ENCODE measurements at regions not wholly inside any gene's neighbourhood (a gene's known extent, or its start where the extent isn't known, plus 50 kb on each side); places are given as distances from the start of the nearest gene placed in this dataset.

DNA sequence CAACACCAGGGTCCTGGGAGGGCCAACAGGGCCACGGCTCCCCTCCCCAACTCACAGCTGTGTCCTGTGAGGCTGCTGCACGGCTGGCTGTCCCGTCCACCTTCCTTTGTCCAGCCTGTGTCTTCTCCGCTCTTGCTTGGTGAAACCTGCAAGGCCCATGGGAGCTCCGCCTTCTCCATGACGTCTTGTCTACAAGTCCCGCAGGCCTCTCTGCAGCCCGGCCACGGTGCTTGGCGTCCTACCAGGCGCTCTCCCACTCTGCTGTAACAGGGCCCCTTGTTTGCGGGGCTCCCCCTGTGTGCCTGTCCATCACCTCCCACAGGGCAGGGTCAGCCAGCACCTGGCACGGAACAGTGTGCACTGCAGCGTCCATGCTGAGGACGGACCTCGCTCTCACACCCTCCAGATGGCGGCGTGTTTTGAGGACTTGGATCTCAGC is 866.8 kb downstream of the TBC1D22A start:
- WGBS, 2 donors = 67 to 75% methylated on average over 16 to 18 of the region's 18 CpGs
- H3K27ac ChIP-seq = no peak overlapping the region
- H3K4me1 ChIP-seq = no peaks in the 10 kb centered on the region
- no peaks in the 10 kb centered on the region for H3K27me3 ChIP-seq
- H3K36me3 ChIP-seq = no peaks in the 10 kb centered on the region
- no peaks in the 10 kb centered on the region for H3K9me3 ChIP-seq
- H3K4me3 ChIP-seq = no peak overlapping the region
- TF ChIP-seq, protein P1, sequence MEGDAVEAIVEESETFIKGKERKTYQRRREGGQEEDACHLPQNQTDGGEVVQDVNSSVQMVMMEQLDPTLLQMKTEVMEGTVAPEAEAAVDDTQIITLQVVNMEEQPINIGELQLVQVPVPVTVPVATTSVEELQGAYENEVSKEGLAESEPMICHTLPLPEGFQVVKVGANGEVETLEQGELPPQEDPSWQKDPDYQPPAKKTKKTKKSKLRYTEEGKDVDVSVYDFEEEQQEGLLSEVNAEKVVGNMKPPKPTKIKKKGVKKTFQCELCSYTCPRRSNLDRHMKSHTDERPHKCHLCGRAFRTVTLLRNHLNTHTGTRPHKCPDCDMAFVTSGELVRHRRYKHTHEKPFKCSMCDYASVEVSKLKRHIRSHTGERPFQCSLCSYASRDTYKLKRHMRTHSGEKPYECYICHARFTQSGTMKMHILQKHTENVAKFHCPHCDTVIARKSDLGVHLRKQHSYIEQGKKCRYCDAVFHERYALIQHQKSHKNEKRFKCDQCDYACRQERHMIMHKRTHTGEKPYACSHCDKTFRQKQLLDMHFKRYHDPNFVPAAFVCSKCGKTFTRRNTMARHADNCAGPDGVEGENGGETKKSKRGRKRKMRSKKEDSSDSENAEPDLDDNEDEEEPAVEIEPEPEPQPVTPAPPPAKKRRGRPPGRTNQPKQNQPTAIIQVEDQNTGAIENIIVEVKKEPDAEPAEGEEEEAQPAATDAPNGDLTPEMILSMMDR (IDR thresholded peaks at IDR 0.05) = no peak
- TF ChIP-seq EP300 (IDR thresholded peaks at IDR 0.05) (no peak), POLR2A (IDR thresholded peaks at IDR 0.05) (no peak)
- no peak for DNase-seq (ENCODE audit: low spot score in 2 of 2)

DNA sequence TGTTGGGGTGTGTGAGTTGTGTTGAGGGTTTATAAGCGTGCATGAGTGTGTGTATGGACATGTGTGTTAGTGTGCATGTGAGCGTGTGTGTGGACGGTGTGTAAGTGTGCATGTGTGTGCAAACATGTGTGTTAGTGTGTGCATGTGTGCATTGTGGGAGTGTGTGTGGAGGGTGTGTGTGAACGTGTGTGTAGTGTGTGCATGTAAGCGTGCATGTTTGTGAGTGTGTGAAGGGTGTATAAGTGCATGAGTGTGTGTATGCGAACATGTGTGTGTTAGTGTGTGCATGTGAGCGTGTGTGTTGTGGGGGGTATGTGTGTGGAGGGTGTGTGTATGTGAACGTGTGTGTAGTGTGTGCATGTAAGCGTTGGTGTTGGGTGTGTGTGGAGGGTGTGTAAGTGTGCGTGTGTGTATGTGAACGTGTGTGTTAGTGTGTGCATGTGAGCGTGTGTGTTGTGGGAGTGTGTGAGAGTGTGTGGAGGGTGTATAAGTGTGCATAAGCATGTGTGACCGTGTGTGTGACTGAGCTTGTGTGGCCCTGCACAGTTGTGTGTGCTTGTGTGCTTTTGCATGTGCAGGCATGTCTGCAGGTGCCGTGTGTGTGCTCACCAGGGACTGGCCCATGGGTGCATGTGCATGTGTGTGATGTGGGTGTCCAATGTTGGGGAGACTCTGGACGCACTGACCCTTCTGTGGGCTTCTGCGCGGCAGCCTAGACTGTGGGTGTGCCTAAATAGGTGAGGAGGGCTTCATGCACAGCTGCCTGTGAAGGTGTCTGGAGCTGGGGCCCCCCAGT is 866.2 kb downstream of the TBC1D22A start:
- 89 to 93% methylated on average over 17 of the region's 17 CpGs for WGBS, 2 donors
- TF ChIP-seq POLR2A (IDR thresholded peaks at IDR 0.05) (no peak), EP300 (IDR thresholded peaks at IDR 0.05) (no peak)
- TF ChIP-seq, protein P1 (IDR thresholded peaks at IDR 0.05) = no peak
- no peak overlapping the region for H3K4me3 ChIP-seq
- no peak overlapping the region for H3K27ac ChIP-seq
- H3K27me3 ChIP-seq = no peaks in the 10 kb centered on the region
- no peaks in the 10 kb centered on the region for H3K4me1 ChIP-seq
- H3K36me3 ChIP-seq = no peaks in the 10 kb centered on the region
- no peaks in the 10 kb centered on the region for H3K9me3 ChIP-seq
- no peak for DNase-seq (ENCODE audit: low spot score in 2 of 2)

- H3K4me1 ChIP-seq = no peaks in the 10 kb centered on the region
- no peaks in the 10 kb centered on the region for H3K9me3 ChIP-seq
- no peak for TF ChIP-seq EP300 (IDR thresholded peaks at IDR 0.05)
- TF ChIP-seq POLR2A (IDR thresholded peaks at IDR 0.05) = no peak
- TF ChIP-seq, protein P1 (IDR thresholded peaks at IDR 0.05) = no peak
- H3K27me3 ChIP-seq = no peaks in the 10 kb centered on the region
- WGBS, 2 donors = 64% methylated on average over 17 of the region's 17 CpGs
- no peak for DNase-seq (ENCODE audit: low spot score in 2 of 2)
- no peaks in the 10 kb centered on the region for H3K36me3 ChIP-seq
- no peak overlapping the region for H3K4me3 ChIP-seq
- H3K27ac ChIP-seq = no peak overlapping the region
Measured at GRCh38 chr22:47627556-47628253, 865.3 kb downstream of the TBC1D22A start.

- H3K4me3 ChIP-seq = no peak overlapping the region
- no peaks in the 10 kb centered on the region for H3K36me3 ChIP-seq
- H3K4me1 ChIP-seq = no peaks in the 10 kb centered on the region
- 77 to 88% methylated on average over 15 of the region's 15 CpGs for WGBS, 2 donors
- H3K9me3 ChIP-seq = no peaks in the 10 kb centered on the region
- TF ChIP-seq EP300 (IDR thresholded peaks at IDR 0.05) (no peak), POLR2A (IDR thresholded peaks at IDR 0.05) (no peak)
- TF ChIP-seq, protein P1 (IDR thresholded peaks at IDR 0.05) = no peak
- H3K27me3 ChIP-seq = no peaks in the 10 kb centered on the region
- no peak for DNase-seq (ENCODE audit: low spot score in 2 of 2)
- H3K27ac ChIP-seq = no peak overlapping the region
Measured at GRCh38 chr22:47626428-47627390, 864.3 kb downstream of the TBC1D22A start.

Data from tibial nerve (tissue), 4 donors.